ENCODE measurements at regions not wholly inside any gene's neighbourhood (a gene's known extent, or its start where the extent isn't known, plus 50 kb on each side); places are given as distances from the start of the nearest gene placed in this dataset.

DNA sequence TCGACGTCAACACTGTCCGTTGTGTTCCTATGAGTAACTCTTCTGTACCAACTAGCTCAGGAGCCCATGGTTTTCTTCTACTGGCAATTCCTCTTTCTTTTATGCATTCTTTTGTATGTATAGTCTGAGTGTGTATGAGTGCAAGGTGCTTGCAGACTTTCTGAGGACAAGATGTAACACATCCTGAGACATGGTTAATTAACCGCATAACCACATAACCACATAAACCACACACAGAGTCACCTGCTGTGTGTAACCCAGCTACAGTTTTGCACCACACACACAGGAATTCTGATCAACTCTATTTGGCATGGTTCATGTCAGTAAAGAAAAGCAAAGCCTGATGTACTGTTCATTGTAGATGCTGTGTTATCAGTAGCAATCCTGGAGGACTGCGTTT, 98.6 kb downstream of the DACT2 start:
- Histone ChIP-seq H3K4me1 (ENCODE audit: control insufficient read depth, insufficient read depth, low read length, poor library complexity, severe bottlenecking) (no peaks in the 10 kb centered on the region), H3K36me3 (ENCODE audit: control insufficient read depth, insufficient read depth, low read length) (no peaks in the 10 kb centered on the region), H3K4me3 (ENCODE audit: low read depth, low read length) (no peak overlapping the region), H3K27me3 (ENCODE audit: control insufficient read depth, insufficient read depth, low read length) (no peaks in the 10 kb centered on the region), H3K27ac (ENCODE audit: insufficient read depth, low read length, poor library complexity, severe bottlenecking) (no peak overlapping the region), H3K9me3 (ENCODE audit: control insufficient read depth in 2 of 2, low read length in 2 of 2) (no peaks in the 10 kb centered on the region)
- H3K4me3 Mint-ChIP-seq, result no peak overlapping the region
- DNase-seq, result no peak
- no peak for ATAC-seq (ENCODE audit: low read depth in 2 of 2)
- no peaks in the 10 kb centered on the region for H3K4me1 Mint-ChIP-seq
- no peaks in the 10 kb centered on the region for H3K36me3 Mint-ChIP-seq
- H3K27ac Mint-ChIP-seq, result no peak overlapping the region
- H3K27me3 Mint-ChIP-seq, result peaks cover 2% of the 10 kb centered on the region
- no peaks in the 10 kb centered on the region for H3K9me3 Mint-ChIP-seq

- Mint-ChIP-seq H3K4me1 (no peaks in the 10 kb centered on the region), H3K4me3 (no peak overlapping the region), H3K36me3 (no peaks in the 10 kb centered on the region), H3K9me3 (no peaks in the 10 kb centered on the region), H3K27ac (no peak overlapping the region), H3K27me3 (no peaks in the 10 kb centered on the region)
- H3K36me3 ChIP-seq (ENCODE audit: control insufficient read depth, insufficient read depth, low read length), result no peaks in the 10 kb centered on the region
- DNase-seq, result no peak
- no peak for ATAC-seq (ENCODE audit: low read depth in 2 of 2)
- H3K27ac ChIP-seq (ENCODE audit: insufficient read depth, low read length, poor library complexity, severe bottlenecking), result no peak overlapping the region
- H3K27me3 ChIP-seq (ENCODE audit: control insufficient read depth, insufficient read depth, low read length), result no peaks in the 10 kb centered on the region
- no peaks in the 10 kb centered on the region for H3K4me1 ChIP-seq (ENCODE audit: control insufficient read depth, insufficient read depth, low read length, poor library complexity, severe bottlenecking)
- no peak overlapping the region for H3K4me3 ChIP-seq (ENCODE audit: low read depth, low read length)
- H3K9me3 ChIP-seq (ENCODE audit: control insufficient read depth in 2 of 2, low read length in 2 of 2), result no peaks in the 10 kb centered on the region
These were observed 99.8 kb downstream of the DACT2 start for GRCh38 chr6:168219804-168220203.

- ATAC-seq (ENCODE audit: low read depth in 2 of 2) (no peak), DNase-seq (no peak)
- Mint-ChIP-seq H3K27me3 (no peaks in the 10 kb centered on the region), H3K27ac (no peak overlapping the region), H3K9me3 (no peaks in the 10 kb centered on the region), H3K36me3 (no peaks in the 10 kb centered on the region), H3K4me1 (no peaks in the 10 kb centered on the region), H3K4me3 (no peak overlapping the region)
- H3K4me3 ChIP-seq (ENCODE audit: low read depth, low read length), result no peak overlapping the region
- H3K27ac ChIP-seq (ENCODE audit: insufficient read depth, low read length, poor library complexity, severe bottlenecking), result no peak overlapping the region
- H3K4me1 ChIP-seq (ENCODE audit: control insufficient read depth, insufficient read depth, low read length, poor library complexity, severe bottlenecking), result no peaks in the 10 kb centered on the region
- no peaks in the 10 kb centered on the region for H3K9me3 ChIP-seq (ENCODE audit: control insufficient read depth in 2 of 2, low read length in 2 of 2)
- no peaks in the 10 kb centered on the region for H3K27me3 ChIP-seq (ENCODE audit: control insufficient read depth, insufficient read depth, low read length)
- no peaks in the 10 kb centered on the region for H3K36me3 ChIP-seq (ENCODE audit: control insufficient read depth, insufficient read depth, low read length)
These were observed 100.6 kb downstream of the DACT2 start for GRCh38 chr6:168218785-168219566.

- H3K36me3 ChIP-seq (ENCODE audit: control insufficient read depth, insufficient read depth, low read length), result no peaks in the 10 kb centered on the region
- Mint-ChIP-seq H3K9me3 (no peaks in the 10 kb centered on the region), H3K4me3 (no peak overlapping the region), H3K36me3 (no peaks in the 10 kb centered on the region), H3K27ac (no peak overlapping the region), H3K27me3 (no peaks in the 10 kb centered on the region), H3K4me1 (no peaks in the 10 kb centered on the region)
- no peak overlapping the region for H3K27ac ChIP-seq (ENCODE audit: insufficient read depth, low read length, poor library complexity, severe bottlenecking)
- H3K27me3 ChIP-seq (ENCODE audit: control insufficient read depth, insufficient read depth, low read length), result no peaks in the 10 kb centered on the region
- H3K4me1 ChIP-seq (ENCODE audit: control insufficient read depth, insufficient read depth, low read length, poor library complexity, severe bottlenecking), result no peaks in the 10 kb centered on the region
- ATAC-seq (ENCODE audit: low read depth in 2 of 2), result no peak
- DNase-seq, result no peak
- no peak overlapping the region for H3K4me3 ChIP-seq (ENCODE audit: low read depth, low read length)
- no peaks in the 10 kb centered on the region for H3K9me3 ChIP-seq (ENCODE audit: control insufficient read depth in 2 of 2, low read length in 2 of 2)
These were observed 101.6 kb downstream of the DACT2 start for GRCh38 chr6:168217880-168218537.

- Histone ChIP-seq H3K36me3 (ENCODE audit: control insufficient read depth, insufficient read depth, low read length) (no peaks in the 10 kb centered on the region), H3K27me3 (ENCODE audit: control insufficient read depth, insufficient read depth, low read length) (no peaks in the 10 kb centered on the region), H3K4me3 (ENCODE audit: low read depth, low read length) (no peak overlapping the region), H3K4me1 (ENCODE audit: control insufficient read depth, insufficient read depth, low read length, poor library complexity, severe bottlenecking) (no peaks in the 10 kb centered on the region), H3K9me3 (ENCODE audit: control insufficient read depth in 2 of 2, low read length in 2 of 2) (no peaks in the 10 kb centered on the region), H3K27ac (ENCODE audit: insufficient read depth, low read length, poor library complexity, severe bottlenecking) (no peak overlapping the region)
- ATAC-seq (ENCODE audit: low read depth in 2 of 2) (no peak), DNase-seq (no peak)
- H3K36me3 Mint-ChIP-seq, result no peaks in the 10 kb centered on the region
- H3K9me3 Mint-ChIP-seq, result no peaks in the 10 kb centered on the region
- peak overlapping the region in 1 of 3 donors; percentile 60 for H3K27ac Mint-ChIP-seq
- H3K4me3 Mint-ChIP-seq, result no peak overlapping the region
- no peaks in the 10 kb centered on the region for H3K4me1 Mint-ChIP-seq
- H3K27me3 Mint-ChIP-seq, result no peaks in the 10 kb centered on the region
These were observed 102.2 kb downstream of the DACT2 start for GRCh38 chr6:168217216-168217879.

DNA sequence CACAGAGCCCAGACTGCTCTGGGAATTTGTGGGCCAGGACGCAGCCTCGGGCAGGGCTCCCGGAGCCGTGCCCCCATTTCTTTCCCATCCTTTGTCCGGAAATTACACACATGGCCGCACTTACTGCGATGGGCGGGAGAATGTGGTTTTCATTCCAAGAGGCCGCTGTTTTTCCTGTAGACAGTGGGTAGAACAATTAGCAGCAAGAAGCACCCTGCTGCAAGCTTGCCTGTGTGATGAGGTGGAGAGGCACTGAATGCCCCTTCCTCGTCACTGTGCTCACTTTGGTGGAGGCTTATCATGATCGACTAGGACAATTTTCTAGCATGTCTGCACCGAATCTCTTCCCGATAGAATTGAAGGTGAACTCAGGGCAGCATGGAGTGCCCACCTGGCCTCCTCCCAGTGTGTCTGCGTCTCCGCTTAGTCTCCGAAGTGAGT, 102.8 kb downstream of the DACT2 start:
- Histone ChIP-seq H3K9me3 (ENCODE audit: control insufficient read depth in 2 of 2, low read length in 2 of 2) (no peaks in the 10 kb centered on the region), H3K4me1 (ENCODE audit: control insufficient read depth, insufficient read depth, low read length, poor library complexity, severe bottlenecking) (no peaks in the 10 kb centered on the region), H3K27ac (ENCODE audit: insufficient read depth, low read length, poor library complexity, severe bottlenecking) (no peak overlapping the region), H3K4me3 (ENCODE audit: low read depth, low read length) (no peak overlapping the region), H3K27me3 (ENCODE audit: control insufficient read depth, insufficient read depth, low read length) (no peaks in the 10 kb centered on the region), H3K36me3 (ENCODE audit: control insufficient read depth, insufficient read depth, low read length) (no peaks in the 10 kb centered on the region)
- H3K4me3 Mint-ChIP-seq, result no peak overlapping the region
- no peaks in the 10 kb centered on the region for H3K4me1 Mint-ChIP-seq
- H3K9me3 Mint-ChIP-seq, result no peaks in the 10 kb centered on the region
- no peak overlapping the region for H3K27ac Mint-ChIP-seq
- no peaks in the 10 kb centered on the region for H3K27me3 Mint-ChIP-seq
- ATAC-seq (ENCODE audit: low read depth in 2 of 2) (no peak), DNase-seq (no peak)
- H3K36me3 Mint-ChIP-seq, result no peaks in the 10 kb centered on the region

GRCh38 chr6:168216117-168216516, 103.5 kb downstream of the DACT2 start:
- H3K36me3 ChIP-seq (ENCODE audit: control insufficient read depth, insufficient read depth, low read length), result no peaks in the 10 kb centered on the region
- Mint-ChIP-seq H3K9me3 (peaks cover 0 to 1% (median 0%) of the 10 kb centered on the region in 7 donors), H3K4me1 (no peaks in the 10 kb centered on the region), H3K27ac (no peak overlapping the region), H3K27me3 (no peaks in the 10 kb centered on the region), H3K36me3 (no peaks in the 10 kb centered on the region), H3K4me3 (no peak overlapping the region)
- no peaks in the 10 kb centered on the region for H3K9me3 ChIP-seq (ENCODE audit: control insufficient read depth in 2 of 2, low read length in 2 of 2)
- no peaks in the 10 kb centered on the region for H3K4me1 ChIP-seq (ENCODE audit: control insufficient read depth, insufficient read depth, low read length, poor library complexity, severe bottlenecking)
- no peaks in the 10 kb centered on the region for H3K27me3 ChIP-seq (ENCODE audit: control insufficient read depth, insufficient read depth, low read length)
- DNase-seq (no peak), ATAC-seq (ENCODE audit: low read depth in 2 of 2) (no peak)
- H3K27ac ChIP-seq (ENCODE audit: insufficient read depth, low read length, poor library complexity, severe bottlenecking), result no peak overlapping the region
- no peak overlapping the region for H3K4me3 ChIP-seq (ENCODE audit: low read depth, low read length)
